GM18498 (cell line): ENCODE measurements at regions not wholly inside any gene's neighbourhood (a gene's known extent, or its start where the extent isn't known, plus 50 kb on each side); places are given as distances from the start of the nearest gene placed in this dataset.

Source experiments
- ATAC-seq: cut with Tn5 transposase; IDR thresholded peaks from one replicate; pipeline ENCODE4 v1.9.1; 2021; ENCODE audit warnings: mild to moderate bottlenecking, moderate library complexity; ENCODE audit not compliant: unreplicated experiment

DNA sequence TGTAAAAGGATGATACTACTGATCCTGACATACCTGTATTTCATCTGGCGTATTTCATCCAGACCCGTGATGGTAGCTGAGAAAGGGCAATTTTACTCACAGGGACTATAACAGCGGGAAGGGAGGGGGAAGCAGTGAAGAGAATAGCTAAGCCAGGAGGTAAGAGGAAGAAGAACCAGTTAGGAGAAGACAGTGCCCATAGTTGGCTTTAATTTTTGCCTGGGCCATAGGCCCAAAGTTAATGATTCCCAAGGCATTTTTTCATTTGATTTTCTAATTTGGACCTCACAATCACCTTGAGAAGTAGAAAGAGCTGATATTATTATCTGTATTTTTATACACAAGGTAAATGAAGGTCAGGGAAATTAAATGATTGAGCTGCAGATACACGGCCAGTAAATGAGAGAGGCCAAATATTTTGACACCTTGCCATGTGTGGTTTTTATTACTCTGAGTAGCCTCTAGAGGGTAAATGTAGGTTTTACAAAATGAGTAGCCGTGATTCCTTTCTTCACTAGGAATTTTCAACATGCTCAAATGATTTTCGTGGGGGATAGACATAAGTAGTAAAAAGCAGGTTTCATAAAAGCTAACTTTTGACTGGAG is 382.2 kb downstream of the FUT8 start:
- no peak for ATAC-seq

DNA sequence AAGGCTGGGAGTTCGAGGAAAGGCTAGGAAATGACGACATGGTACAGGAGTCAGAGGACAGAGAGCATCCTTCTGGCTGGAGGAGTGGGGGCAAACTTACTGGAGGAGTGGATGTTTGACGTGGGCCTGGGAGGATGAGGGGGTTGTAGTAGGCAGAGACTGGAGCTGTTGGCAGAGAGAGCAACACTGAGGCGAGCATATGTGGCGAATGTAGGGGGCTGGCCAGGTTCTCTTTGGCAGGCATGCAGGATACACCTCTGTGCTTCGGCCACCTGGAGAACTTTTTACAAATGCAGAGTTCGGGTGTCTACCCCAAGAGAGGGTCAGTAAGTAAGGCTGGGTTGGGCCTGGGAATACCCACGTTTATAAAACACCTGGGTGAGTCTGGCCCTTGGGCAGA is 385.7 kb downstream of the FUT8 start:
- no peak for ATAC-seq

DNA sequence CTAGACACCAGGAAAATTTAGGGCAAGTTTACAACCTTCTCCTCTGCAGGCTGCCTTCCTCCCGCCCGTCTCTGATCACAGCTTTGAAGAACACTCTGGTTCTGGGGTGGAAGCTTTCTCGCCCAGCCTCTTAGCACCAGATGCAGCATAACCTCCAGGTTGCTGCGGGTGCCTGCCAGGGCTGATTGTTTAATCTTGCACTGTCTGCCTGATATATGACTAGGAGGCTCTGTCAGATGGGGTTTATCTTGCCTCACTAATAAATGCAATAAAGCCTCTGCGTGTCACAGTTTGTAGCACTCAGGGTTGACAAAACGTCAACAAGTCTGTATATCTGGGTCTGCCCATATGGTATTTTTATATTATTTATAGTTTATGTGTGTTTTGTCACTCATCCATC is 388.2 kb downstream of the FUT8 start:
- ATAC-seq = no peak

DNA sequence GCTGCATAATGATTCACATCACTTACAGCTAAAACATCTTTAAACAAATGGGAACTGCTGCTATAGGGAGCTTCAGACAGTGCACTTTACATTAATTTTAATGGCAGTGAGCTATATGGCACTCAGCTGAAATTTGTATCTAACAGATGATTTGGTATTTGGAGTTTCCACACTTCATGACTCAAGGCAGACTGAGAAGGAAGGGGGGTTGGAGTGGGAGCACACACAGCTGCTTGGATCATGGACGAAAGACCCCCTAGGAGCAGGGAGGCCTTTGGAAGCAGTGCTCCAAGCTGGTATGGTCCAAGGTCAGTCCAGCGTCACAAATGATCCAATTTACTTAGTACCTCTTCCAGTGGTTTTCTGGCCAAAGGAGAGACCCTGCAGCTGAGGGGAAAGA is 389.7 kb downstream of the FUT8 start:
- no peak for ATAC-seq

DNA sequence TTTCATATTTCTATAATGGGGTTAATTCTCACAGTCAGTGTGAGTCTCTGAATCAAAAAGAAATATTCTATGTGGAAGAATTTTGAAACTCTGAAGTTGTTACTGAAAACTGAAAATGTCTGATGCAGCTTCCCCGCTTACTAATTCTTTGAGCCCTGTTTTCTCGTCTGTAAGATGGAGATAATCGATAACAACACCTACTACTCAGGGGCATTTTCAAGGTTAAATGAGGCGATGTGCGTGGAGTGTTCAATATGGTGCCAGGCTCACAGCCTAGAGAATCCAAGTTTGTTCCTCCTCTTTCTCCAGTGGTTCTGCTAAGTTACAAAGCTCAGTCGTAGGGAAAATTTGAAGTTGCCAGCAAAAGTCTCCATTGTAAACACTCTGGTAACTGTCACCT is 391.4 kb downstream of the FUT8 start:
- ATAC-seq = no peak

DNA sequence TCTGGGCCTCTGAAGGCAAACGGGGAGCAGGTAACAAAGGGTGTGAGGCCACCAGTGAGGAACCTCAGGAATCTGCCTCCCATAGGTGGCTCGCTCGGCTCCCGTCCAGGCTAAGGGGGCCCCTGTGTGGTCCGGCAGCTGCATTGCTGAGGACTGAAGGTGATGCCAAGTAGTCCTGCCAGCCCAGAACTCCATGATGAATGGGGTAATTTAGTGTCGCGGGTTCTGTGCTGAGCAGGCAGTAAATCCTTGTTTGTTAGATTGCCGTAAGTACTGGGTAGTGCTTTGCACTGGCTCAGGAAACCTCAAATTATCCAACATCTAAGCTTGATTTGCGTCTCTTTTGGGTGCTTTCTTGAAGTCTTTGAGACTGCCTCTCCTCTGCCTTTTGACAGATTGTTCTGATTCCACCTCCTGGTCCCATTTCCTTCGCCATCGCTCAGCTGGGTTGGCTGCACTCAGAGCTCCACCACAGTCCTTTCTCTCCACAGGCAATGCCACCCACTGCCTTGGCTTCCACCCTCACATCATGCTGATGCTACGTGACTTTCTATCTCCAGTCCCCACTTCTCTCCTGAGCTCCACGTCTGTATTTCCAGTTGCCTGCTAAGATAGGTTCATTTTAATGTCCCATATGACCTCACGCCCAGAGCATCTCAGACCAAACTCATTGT is 392.0 kb downstream of the FUT8 start:
- ATAC-seq = no peak

DNA sequence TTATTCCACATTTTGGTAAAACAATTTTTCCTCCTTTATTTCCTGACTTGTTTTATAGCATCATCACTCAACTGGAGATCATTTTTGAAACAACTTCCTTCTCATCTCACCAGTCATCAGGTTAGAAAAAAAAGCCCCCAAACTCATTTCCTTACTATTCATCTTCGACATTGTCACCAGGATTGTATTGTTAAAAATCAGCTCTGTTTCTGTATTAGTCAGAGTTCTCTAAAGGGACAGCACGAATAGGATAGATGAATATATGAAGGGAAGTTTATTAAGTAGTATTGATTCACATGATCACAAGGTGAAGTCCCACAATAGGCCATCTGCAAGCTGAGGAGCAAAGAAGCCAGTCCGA is 392.6 kb downstream of the FUT8 start:
- no peak for ATAC-seq

DNA sequence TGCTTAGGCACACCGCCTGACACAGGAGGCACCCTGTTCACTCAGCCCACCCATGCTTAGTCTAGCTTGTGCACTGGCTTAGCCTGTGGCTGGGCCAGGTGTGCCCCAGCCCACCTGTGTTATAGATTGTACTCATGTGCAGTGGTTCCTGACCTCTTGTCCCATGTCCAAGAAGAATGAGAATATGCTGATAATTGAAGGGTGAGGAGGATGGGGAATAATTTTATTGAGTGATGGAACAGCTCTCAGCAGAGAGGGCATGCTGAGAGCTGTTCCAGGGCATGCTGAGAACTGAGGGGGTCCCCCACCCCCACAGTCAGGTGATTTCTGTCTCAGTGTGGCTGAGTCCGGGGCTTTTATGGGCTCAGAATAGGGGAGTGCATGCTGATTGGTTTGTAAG is 395.9 kb downstream of the FUT8 start:
- ATAC-seq = no peak

DNA sequence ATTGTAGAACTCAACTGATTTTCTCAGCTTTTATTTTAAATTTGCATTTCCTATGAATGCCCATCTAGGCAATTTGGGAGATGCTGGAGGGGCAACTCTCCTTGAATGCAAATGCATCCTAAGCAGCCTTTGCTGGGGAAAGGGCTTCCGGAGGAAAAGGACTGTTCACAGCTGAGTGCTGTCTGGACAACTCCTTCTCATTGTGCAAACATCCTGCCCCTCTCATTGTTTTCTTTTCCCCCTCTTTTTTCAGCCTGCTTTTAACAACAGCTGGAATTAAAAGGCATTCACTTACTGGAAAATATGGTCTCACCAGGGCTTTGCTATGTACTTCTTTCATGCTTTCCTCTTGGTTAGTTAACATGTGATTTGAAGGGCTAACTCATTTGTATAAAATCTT is 397.8 kb downstream of the FUT8 start:
- ATAC-seq = no peak

DNA sequence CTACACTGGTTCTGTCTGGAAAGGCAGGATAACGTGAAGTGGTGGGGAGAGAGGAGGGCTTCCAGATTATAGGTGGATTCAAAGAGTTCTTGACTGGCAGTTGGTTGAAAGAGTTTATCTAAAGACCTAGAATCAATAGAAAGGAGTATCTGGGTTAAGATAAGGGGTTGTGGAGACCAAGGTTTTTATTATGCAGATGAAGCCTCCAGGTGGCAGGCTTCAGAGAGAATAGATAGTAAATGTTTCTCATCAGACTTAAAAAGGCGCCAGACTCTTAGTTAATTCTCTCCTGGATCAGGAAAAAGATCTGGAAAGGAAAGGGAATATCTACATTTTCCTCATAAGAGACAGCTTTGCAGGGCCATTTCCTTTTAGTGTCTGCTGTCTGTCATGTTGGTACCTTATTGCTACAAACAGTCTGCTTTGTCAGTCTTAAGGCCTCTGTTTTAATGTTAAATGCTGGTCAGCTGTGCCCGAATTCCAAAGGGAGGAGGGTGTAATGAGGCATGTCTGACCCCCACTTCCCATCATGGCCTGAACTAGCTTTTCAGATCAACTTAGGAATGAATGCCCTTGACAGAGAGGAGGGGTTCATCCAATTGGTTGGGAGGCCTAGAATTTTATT is 401.3 kb downstream of the FUT8 start:
- ATAC-seq = no peak

DNA sequence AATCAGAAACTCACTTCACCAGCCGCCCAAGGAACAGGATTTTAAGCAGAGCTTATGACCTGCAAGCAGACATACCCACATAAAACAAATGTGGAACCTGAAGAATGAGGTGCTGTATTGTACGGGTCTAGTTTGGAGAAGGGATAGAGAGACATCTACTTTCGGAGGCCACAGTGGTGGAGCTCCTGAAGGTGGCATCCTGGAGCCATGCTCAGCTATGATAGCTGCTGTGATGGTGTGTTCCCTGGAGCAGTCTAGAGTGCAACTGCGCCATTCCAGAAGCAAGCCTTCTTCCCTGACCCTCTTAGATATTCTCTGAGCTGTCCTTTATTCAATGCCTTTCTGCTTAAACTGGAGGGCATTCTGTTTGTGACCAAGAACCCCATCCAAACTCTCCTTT is 402.6 kb downstream of the FUT8 start:
- no peak for ATAC-seq

DNA sequence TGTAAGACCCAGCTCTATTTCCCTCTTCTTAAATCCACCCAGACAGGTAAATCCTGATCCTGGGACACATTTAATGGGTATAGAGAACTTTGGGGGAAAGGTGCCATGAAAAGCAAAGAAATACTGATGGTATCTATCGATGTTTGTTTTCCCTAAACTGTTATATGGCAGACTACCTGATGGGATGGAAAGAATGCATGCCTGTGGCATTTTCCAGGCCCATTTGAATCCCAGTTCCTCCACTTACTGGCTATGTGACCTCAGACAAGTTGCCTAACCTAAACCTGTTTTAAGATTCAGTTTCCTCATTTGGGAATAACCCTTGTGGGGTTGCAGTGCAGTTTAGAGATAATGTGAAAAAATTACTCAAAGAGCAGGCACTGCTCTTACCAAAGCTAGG is 404.5 kb downstream of the FUT8 start:
- ATAC-seq = no peak

DNA sequence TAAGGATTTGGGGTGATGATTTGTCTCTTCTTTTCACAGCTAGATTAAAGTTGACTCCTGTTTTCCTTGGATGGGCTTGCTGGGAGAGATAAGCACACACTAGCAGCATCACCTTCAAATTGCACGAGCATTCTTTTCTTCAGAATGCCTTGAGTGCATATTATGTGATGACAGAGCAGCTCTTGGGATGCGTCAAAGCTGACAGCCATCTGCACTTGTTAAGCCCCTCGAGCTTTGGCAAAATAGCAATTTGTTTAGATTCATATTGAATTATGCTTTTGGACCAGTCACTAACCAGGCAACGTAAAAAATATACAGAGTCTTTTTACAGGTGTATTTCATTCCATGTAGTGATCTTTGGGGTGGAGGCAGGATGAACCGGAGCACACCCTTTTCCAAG is 407.0 kb downstream of the FUT8 start:
- ATAC-seq = no peak

DNA sequence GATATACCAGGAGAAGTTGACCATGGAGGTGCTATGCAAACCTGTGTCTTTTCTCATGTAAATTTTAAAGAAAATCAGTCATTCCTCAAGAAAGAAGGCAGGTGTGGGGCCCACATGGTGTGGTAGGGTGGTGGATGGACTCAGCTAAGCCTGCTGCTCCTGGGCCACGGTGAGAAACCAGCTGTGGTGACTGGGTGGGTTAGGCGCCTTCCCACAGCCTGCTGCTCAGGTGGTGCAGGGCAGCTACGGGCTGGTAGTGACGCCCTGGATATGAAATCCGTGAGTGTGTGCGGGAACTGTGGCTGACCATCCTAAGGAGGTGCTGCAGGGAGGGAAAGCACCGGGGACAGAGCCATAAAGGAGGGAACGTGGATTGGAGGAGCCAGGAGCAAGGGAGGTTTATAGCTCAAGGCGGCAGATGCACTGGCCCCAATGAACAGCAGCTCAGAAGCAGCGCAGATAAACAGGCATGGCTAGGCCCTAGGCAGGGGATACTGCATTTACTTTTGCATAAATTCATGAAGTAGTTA is 408.8 kb downstream of the FUT8 start:
- ATAC-seq = no peak

DNA sequence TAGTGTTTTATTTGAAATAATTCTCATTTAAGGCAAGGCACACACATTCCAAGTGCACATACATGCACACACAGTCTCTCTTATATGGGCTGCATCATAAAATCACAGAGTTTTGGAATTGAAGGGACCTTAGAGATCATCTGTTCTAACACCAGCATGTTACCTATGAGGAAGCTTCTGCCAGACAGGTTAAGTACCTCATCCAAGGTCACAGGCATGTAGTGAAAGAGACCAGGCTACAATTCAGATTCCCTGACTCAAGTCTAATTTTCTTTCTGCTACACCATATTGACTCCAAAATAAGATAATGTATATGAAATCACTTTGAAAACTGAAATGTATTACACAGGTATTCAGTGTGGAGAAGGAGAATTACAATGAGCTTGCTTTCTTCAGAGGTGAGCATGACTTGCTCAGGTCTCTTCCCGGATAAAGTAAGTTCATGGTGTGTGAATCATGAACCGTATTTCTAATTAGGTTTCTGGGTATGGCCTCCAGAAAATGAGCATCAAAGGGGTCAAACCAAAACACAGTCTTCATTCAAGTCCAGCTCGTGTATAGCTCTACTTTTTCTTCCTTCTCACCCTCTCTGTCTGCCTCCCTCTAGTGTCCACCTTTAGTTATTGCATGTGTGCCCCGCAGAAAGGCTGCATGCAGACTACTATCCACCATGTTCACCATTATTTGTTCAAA is 411.9 kb downstream of the FUT8 start:
- peak; percentile 90 for ATAC-seq

DNA sequence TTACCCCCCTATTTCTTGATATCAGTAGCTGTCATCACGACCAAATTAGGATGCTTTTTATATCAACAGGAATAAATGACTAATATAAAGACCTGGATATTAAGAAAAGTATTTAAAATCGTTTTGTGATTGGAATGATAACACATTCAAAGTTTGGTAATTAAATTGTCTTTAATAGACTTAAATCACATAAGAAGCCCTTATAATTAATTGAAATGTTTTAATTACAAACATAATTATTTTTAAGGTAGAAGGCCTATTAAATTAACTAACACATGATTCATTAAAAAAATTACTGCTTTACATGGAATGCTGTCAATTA is 412.4 kb downstream of the FUT8 start:
- no peak for ATAC-seq

DNA sequence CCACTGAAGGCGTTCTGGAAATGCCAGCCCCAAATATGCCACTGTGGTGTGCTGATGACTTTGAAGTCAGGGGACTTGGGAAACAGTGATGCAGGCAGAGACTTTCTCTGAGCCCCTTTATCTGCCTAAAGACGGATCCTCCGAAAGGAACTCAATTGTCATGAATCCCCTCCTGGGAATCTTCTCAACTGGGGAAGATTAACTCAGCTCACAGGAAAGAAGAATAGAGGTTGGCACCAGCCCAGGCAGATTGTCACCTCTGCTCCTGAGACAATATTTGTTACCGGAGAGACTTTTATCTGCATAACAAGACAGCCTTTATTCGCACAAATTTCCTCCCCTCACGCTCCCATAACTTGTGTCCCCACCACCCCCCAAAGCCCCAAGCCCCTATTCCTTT is 414.4 kb downstream of the FUT8 start:
- no peak for ATAC-seq

DNA sequence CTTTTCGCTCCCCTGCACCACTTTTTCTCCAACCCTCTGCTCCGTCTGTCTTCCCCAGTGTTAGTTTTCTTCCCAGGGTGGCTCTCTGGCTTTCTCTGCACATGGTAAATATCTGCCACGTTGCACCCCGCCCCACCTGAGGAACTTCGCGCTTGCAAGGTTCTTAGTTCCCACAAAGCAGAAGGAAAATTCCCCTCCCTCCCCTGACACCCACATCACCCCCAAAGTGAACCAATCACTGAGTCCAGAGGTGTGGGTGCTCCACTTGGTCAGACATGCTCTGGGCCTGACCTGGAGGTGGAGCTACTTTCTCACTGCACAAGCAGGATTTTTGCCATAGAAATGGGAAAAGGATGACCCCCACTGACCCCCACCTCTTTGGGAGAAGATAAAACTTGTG is 415.0 kb downstream of the FUT8 start:
- no peak for ATAC-seq

DNA sequence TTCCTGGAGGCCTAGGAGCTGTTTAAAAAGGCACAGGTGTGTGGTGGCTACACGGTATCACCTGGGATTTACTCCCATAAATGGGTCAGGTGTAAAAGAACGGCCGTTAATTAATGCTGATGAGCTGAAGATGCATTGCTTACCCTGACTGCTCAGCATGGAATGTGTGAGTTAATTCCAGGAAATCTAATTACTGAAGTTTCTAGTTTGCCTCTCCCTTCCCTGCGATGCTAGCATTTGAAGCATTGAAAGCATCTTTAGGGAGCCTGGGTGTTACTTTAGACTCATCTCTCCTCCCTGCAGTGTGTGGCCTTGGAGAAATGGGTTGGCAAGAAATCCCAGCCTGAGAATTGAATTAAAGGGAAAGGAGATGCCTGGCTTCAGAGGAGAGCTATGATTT is 415.9 kb downstream of the FUT8 start:
- no peak for ATAC-seq

DNA sequence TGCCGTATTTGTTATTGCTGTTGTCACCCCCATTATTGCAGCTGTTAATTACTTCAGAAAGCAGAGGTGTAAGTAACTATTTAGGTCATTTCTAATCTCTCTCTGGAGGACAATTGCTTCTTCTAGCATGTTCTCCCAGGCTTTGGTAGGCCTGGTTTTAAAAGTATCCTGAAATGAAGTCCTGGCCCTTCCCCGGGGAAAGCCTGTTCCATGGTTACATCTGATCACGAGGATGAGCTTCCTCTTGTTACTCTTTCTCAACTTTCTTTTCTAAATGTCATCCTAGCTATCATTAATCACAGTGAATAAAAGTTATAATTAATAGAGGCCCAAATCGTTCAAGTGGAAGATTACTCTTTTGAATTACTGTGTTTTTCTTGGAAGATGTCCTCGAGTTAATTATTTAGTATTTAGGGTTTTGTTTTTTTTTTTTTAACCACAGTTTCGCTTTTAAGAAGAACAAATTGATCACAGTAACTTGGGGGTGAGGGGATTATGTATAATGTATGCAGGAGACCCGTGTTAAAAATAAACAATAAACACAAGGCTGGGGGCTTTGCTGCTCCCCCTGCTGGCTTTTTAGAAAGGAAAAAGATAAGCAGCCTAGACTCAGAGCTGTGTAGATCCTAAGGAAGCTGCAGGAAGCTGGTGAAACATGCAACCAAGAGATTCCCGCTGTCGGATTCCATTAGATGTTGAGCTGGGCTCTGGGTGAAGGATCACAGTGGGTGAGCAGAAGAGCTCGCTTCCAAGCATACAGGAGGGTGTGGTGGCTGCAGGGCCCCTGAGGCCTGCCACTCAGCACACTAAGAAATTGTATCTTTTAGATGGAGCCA is 420.1 kb downstream of the FUT8 start:
- ATAC-seq = no peak

DNA sequence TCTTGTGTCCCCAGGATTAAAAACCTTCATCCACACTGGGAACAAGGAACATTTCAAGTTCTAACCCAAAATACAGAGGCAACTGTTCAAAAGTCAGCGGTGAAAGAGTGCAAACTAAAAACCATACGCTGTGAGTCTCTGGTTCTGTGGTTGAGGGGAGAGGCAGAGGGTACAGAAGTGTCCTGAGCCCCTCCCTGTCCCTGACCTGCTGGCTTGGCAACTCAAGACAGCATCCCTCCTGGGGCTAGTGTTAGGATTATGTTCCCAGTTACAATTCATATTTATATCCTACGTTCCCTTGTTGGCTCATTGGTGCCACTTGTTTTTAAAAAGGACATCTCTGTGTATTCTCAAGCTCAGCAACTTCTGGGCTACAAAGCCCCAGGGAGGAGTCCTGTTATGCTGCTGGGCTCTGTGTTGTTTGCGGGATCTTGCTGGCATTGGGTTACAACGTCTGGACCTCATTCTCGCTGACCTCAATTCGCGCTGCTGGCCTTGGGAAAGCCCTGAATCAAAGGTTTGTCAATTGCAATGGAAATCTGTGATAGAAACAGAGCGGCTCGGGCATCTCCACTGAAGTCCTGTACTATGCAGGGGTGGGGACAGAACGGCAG is 420.8 kb downstream of the FUT8 start:
- ATAC-seq = no peak
